NCI-H748 (cell line): ENCODE measurements at regions not wholly inside any gene's neighbourhood (a gene's known extent, or its start where the extent isn't known, plus 50 kb on each side); places are given as distances from the start of the nearest gene placed in this dataset.

Experiments
- DNase-seq: peaks from one replicate; lab custom pipeline; 2025; ENCODE audit not compliant: unreplicated experiment; lab: John Stamatoyannopoulos, UW

DNA sequence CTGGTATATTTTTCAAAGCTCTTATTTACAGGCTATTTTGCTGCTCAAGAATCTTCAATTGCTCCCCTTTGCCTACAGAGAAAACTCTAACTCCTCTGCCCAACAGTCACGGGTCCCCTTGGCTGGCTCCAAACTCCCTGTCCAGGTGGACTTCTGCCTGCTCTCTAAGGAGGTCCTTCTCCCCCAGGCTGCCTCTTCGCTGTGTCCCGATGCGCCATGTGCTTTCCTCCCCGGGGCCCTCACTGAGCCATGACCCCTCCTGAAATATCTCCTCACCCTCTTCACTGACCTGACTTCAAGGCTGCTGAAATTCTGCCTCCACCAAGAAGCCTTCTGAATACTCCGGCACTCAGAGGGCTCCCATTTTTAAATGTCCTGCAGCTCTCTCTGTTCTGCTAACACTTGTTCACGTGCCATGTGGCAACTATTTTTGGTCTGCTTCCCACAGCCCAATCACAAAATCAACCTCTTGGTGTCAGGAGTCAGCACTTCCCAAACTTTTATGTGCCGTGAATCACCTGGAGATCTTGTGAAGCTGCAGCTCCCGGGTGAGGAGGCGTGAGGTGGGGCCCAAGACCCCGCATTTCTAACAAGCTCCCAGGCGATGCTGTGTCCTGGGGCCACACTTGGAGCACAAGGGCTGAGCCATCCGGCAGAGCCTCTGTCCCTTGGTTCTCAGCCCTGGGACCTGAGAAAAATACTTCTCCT lies 85.7 kb upstream of the COL13A1 start:
- no peak for DNase-seq

DNA sequence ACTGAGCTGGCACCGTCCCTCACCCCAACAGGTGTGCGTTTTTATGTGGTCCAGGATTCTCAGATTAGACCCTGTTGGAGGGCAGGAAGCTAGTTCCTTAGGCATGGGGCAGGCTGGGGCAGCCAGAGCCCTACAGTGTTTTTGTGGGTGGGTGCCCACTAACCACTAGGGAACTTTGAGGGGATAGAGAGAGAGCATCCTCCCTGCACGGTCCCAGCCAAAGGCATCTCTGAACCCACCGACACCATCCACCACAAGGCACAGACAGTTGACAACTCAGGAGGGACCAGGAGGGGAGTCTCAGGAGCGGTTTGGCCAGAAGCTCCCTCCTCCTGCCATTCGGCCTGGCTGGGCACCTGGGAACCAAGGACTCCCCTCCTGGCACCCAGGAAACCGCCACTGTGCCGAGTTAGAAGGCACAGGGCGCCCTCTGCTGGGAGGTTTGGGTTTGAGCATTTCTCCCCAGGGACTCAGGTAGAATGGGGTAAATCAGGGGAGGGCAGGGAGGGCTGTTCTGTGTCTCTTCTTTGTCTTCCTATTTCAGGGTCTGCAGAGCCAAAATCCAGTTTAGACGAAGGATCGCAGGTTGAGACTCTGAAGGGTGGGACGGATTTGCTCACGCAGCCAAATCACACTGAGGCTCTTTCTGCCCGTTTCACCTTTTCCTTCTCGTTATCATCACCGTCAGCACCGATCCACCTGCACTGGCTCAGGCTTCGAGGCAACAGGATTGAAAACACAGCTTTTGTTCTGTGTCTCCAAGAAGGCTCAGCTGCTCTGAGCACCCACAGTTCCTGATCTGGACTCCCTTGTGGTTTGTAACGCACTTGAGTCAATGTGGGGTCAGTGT lies 84.8 kb upstream of the COL13A1 start:
- DNase-seq: peak; percentile 51

- no peak for DNase-seq
Observed at GRCh38 chr10:69718951-69719350, 82.8 kb upstream of the COL13A1 start.

DNA sequence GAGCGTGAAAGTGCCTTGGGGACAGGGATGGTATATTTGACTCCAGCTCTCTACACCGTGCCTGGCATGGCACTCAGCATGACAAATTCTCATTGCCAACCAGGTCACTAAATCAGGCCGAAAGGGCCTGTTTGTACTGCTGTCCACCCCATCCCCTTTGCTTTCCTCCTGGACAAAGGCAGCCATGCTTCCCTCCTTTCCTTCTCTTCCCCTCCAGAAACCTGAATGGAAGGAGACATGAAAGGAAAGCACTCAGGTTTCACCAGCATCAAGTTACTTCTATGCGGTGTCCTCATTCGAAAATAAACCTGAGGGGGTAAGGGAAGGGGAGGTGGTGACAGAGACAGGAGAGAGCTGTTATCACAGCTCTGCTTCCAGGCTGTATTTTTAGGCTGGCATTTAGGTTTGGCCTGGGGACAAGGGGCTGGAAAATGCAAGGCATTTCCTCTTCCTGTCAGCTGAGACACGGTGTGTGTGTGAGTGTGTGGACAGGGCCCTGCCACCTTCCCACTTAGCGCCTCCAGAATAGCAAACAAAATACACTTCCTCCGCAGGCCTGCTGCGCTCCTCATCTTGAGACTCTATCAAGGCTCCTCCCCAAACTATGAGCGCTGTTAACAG lies 79.9 kb upstream of the COL13A1 start:
- peak; percentile 9 for DNase-seq

DNA sequence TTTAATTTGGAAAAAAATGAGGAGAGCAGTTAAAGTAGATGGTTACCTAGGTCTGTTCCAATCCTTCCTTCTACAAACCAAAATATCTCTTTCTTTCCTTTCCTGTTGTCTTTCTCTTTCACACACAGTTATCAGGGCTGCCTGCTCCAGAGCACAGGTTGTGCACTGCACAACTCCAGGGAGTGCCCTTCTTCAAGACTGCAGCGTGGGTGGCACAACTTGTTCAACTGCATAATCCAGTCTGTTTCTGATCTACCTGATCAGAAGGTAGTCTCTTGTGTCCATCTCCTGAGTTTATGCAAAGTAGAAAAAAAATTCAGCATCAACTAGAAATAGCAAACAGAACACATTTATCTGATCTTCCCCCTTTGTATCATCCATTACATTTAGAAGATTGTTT lies 78.1 kb upstream of the COL13A1 start:
- no peak for DNase-seq

DNA sequence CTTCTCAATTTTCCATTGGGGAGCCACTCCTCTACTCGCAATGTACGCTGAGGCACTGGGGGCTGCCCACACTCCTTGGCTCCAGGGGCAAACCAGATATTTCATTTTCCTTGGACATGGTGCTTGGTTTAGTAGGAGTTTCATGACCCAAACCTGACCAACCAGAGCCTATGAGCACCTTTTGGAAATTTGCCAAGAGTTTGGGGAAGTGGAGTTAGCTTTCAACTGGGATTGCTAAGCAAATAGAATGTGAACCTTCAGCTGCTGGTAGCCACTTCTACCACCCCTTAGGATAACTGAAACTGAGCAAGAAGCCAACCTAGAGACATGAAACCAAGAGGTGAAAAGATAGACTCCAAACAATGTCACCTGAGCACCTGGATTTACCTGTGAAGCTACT lies 74.9 kb upstream of the COL13A1 start:
- DNase-seq: peak; percentile 30

DNA sequence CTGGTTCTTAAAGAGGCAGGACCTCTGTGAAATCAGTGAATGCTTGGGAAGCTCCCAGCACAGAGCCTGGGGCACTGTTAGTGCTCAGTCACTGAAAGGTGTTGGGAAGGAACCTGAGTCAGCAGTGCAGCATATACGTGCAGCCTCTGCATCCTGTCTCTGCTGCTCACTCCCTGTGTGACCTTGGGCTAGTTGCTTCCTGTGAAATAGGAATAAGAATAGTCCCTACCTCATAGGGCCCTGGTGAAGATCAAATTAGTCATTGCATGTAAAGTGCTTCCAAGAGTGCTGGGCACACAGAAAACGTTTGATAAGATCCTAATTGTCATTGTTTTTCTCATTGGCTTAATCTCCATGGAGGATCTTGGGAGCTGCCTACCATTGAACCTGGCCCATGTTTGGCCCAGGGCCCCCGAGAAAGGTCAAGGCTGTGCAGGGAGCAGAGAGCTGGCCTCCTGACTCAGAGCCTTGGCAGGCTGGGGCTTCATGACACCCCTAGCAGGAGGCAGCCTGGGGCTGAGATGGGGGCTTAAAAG lies 73.3 kb upstream of the COL13A1 start:
- no peak for DNase-seq

DNA sequence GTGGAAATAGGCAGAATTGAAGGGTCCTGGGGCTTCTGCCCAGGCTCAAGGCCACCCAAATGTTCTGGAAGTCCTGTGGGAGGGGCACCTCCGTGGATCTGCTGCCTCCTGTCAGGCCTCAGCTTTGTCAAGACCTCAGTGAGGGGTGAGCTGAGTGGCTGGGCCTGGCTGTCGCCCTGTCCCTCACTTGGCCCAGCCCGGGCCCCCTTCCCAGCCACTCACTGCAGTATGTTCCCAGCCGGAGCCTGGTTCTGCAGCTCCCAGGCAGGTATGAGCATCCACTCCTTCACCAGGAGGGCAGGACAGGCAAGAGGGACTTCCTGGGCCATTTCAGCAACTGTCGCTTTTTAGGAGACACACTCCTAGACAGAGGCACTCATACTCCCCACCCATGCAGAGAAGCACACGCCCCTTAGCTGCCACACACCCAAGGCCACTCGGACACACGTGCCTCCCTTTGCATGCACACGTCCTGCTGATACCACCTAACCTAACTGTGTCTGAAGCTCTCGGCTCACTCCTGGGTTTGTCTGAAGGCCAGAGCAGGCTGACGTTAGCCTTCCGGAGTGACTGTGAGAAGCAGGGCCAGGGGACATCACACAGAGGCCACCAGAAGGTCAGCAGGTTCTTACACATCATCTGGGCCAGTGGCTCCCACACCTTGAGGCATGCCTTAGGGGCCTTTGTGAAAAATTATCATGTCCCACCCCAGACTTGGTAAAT lies 72.2 kb upstream of the COL13A1 start:
- no peak for DNase-seq

DNA sequence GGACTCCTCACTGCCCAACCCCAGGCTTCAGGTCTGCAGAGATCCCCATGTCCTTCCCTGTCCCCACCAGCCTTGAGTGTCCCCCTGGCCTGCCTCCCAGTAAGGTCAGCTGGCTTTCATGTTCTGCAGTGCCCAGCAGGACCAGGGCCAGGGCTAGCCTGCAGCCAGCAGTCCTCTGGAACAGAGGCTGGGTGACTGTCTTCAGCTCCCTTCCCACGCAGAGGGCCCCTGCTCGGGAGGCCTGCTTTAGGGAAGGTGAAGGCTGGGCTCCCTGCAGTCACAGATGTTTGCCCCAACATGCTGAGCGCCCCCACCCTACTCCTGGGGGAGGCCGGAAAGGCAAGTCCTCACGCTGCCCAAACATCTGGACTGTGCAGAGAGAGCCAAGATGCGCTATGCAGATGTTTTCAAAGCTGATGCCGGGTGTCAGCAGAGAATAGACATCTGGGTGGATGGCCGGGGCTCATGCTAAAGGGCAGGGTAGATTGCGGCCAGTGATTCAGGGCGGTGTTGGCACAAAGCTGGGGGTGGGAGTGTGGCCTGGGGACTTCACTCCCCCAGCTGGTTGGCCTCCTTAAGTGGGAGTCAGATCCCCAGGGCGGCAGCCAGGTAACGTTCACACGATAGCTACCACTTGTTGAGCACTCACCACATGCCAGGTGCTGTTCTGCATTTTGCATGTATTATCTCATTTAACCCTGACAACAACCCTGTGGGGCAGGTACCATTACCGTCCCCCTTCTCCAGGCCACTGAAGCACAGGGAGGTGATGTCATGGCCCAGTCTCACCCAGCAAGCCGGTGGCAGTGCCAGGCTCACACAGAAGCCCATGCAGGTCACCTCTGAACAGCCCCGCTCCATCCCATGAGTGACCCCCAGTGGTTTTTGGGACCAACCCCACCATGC lies 71.2 kb upstream of the COL13A1 start:
- no peak for DNase-seq

DNA sequence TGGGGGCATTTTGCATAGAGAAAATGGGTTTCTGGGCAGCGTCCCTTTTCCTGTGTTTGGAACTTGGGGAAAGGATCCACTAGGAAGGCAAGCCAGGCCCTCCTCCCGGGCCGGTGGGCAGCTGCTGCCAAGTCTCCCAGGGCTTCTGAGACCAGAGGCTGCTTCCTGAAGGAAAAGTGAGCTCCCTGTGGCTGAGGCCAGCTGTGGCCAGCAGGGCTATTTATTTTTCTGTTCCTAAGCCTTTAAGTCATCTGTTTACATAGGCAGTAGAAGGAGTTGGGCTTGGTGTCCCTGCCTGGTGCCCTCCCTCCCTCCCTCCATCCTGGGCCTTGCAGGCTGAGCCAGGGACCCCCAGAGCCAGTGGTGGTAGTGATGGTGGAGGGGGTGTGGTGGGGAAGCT lies 70.5 kb upstream of the COL13A1 start:
- DNase-seq: no peak

GRCh38 chr10:69731698-69732097 lies 70.0 kb upstream of the COL13A1 start:
- DNase-seq: no peak

GRCh38 chr10:69732147-69732825 lies 69.4 kb upstream of the COL13A1 start:
- no peak for DNase-seq

GRCh38 chr10:69732826-69733150 lies 68.9 kb upstream of the COL13A1 start:
- no peak for DNase-seq

DNA sequence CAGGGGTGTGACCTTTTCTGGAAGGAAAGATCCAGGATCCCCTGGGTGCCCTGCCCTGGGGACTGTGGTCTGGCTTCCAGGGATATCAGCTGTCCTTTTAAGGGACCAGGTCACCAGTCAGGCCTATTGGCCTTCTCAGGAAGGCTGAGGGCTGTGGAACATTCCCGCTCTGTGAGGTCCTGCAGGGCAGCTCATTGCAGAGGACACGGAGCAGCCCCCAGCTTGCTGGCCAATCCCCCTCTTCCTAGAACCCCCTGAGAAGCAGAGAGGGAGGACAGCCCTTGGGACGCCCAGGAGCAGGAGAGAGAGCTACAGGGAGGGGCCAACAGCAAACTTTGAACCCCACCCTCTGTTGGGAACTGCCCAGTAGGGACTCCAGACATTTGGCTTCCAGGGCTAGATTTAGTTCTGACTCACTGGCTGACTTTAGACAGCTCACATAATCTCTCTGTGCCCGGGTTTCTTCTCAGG lies 67.9 kb upstream of the COL13A1 start:
- no peak for DNase-seq

DNA sequence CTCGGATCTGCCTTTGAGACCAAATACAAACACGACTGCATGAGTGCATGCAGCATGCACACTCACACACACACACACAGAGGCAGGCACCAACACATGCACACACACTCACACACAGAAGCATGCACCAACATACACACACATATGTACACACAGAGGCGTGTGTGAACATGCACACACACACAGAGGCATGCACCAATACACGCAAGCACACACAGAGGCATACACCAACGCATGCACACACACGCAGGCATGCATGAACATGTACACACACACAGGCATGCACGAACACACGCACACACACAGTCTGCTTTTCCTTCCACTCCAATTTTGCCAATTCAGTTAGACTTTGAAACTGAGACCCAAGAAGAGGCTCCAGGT lies 67.3 kb upstream of the COL13A1 start:
- DNase-seq: no peak

DNA sequence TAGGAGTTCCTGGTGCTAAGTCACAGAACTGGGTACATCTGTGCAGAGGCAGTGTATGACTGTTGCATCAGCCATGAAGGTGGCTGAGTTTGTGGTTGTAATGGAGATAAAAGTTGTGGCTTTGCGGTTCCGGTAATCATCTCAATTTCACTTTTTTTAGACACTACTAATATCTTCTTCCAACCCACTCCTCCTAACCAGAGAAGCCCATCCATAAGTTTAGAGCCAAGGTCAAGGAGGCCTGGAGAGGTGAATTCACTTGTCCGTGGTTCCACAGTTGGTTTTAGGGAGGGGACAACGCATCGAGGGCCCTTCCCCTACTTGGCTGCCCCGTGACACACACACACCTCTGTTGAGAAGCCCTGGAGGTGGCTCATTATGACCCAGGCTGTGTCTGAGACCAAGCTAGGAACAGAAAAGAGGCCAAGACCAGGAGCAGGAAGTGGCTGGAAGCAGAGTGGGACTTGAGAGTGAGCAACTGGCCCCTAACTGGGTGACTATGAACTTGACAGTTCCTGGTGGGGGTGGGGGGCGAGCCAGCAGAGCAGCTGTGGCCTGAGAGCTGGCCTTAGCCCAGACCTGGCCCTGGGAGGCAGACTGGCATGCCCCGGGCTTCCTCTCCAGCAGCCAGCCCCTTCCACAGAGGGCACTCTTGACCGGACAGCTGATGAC lies 66.8 kb upstream of the COL13A1 start:
- no peak for DNase-seq

- DNase-seq: no peak
Observed at GRCh38 chr10:69736886-69737641, 64.6 kb upstream of the COL13A1 start.

DNA sequence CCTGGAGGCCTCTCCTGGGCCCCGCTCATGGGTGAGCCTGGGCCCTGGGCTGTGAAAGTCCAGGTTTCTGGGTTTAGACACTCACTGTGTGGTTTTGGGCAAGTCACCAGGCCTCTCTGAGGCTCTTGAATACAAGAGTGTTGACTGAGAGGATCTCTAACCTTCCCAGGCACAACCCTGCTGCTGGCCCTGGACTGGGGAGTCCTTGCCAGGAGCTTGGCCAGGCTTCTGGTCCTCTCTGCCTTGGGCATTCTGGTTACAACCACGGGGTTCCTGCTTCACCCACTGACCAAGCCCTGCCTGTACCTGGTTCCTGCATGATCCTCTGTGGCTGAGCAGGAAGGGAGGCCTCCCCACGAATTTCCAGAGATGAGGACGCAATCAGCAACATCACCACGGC lies 63.6 kb upstream of the COL13A1 start:
- no peak for DNase-seq
